ENCODE measurements at regions not wholly inside any gene's neighbourhood (a gene's known extent, or its start where the extent isn't known, plus 50 kb on each side); places are given as distances from the start of the nearest gene placed in this dataset.

GRCh38 chr1:219817914-219818313, 110.4 kb downstream of the SLC30A10 start:
- TF ChIP-seq CTCF (IDR thresholded peaks at IDR 0.05; ENCODE audit: insufficient read depth, low read length, severe bottlenecking), result no peak
- Histone ChIP-seq H3K36me3 (ENCODE audit: control insufficient read depth, insufficient read depth, low read length) (no peaks in the 10 kb centered on the region), H3K27me3 (ENCODE audit: control insufficient read depth, insufficient read depth, low read length) (peaks cover 5% of the 10 kb centered on the region), H3K4me3 (ENCODE audit: low read depth, low read length) (no peak overlapping the region)
- FAIRE-seq (no peak), DNase-seq (ENCODE audit: low read depth) (no peak)

- FAIRE-seq (no peak), DNase-seq (ENCODE audit: low read depth) (no peak)
- Histone ChIP-seq H3K4me3 (ENCODE audit: low read depth, low read length) (no peak overlapping the region), H3K36me3 (ENCODE audit: control insufficient read depth, insufficient read depth, low read length) (no peaks in the 10 kb centered on the region), H3K27me3 (ENCODE audit: control insufficient read depth, insufficient read depth, low read length) (peaks cover 5% of the 10 kb centered on the region)
- TF ChIP-seq CTCF (IDR thresholded peaks at IDR 0.05; ENCODE audit: insufficient read depth, low read length, severe bottlenecking), result no peak
Measured at GRCh38 chr1:219813294-219813693, 115.1 kb downstream of the SLC30A10 start.

GRCh38 chr1:219812491-219813203, 115.7 kb downstream of the SLC30A10 start:
- TF ChIP-seq CTCF (IDR thresholded peaks at IDR 0.05; ENCODE audit: insufficient read depth, low read length, severe bottlenecking), result peak; percentile 84

GRCh38 chr1:219812086-219812485, 116.3 kb downstream of the SLC30A10 start:
- peaks cover 3% of the 10 kb centered on the region for H3K27me3 ChIP-seq (ENCODE audit: control insufficient read depth, insufficient read depth, low read length)
- H3K36me3 ChIP-seq (ENCODE audit: control insufficient read depth, insufficient read depth, low read length), result no peaks in the 10 kb centered on the region
- no peak overlapping the region for H3K4me3 ChIP-seq (ENCODE audit: low read depth, low read length)
- no peak for TF ChIP-seq CTCF (IDR thresholded peaks at IDR 0.05; ENCODE audit: insufficient read depth, low read length, severe bottlenecking)
- FAIRE-seq (no peak), DNase-seq (ENCODE audit: low read depth) (no peak)

More at GRCh38 chr1:219812491-219813203, 115.7 kb downstream of the SLC30A10 start:
- Histone ChIP-seq H3K36me3 (ENCODE audit: control insufficient read depth, insufficient read depth, low read length) (no peaks in the 10 kb centered on the region), H3K27me3 (ENCODE audit: control insufficient read depth, insufficient read depth, low read length) (peaks cover 5% of the 10 kb centered on the region), H3K4me3 (ENCODE audit: low read depth, low read length) (no peak overlapping the region)
- DNase-seq (ENCODE audit: low read depth) (peak; percentile 66), FAIRE-seq (no peak)

- no peak for TF ChIP-seq CTCF (IDR thresholded peaks at IDR 0.05; ENCODE audit: insufficient read depth, low read length, severe bottlenecking)
Measured at GRCh38 chr1:219810451-219810850, 117.9 kb downstream of the SLC30A10 start.

GRCh38 chr1:219808790-219809189, 119.6 kb downstream of the SLC30A10 start:
- DNase-seq (ENCODE audit: low read depth) (no peak), FAIRE-seq (no peak)
- Histone ChIP-seq H3K4me3 (ENCODE audit: low read depth, low read length) (no peak overlapping the region), H3K27me3 (ENCODE audit: control insufficient read depth, insufficient read depth, low read length) (peaks cover 2% of the 10 kb centered on the region), H3K36me3 (ENCODE audit: control insufficient read depth, insufficient read depth, low read length) (no peaks in the 10 kb centered on the region)
- TF ChIP-seq CTCF (IDR thresholded peaks at IDR 0.05; ENCODE audit: insufficient read depth, low read length, severe bottlenecking), result no peak

More at GRCh38 chr1:219810451-219810850, 117.9 kb downstream of the SLC30A10 start:
- Histone ChIP-seq H3K36me3 (ENCODE audit: control insufficient read depth, insufficient read depth, low read length) (no peaks in the 10 kb centered on the region), H3K27me3 (ENCODE audit: control insufficient read depth, insufficient read depth, low read length) (peaks cover 2% of the 10 kb centered on the region), H3K4me3 (ENCODE audit: low read depth, low read length) (no peak overlapping the region)
- FAIRE-seq (no peak), DNase-seq (ENCODE audit: low read depth) (no peak)
